GM12891 (cell line): ENCODE measurements at regions not wholly inside any gene's neighbourhood (a gene's known extent, or its start where the extent isn't known, plus 50 kb on each side); places are given as distances from the start of the nearest gene placed in this dataset.

Experiments
- DNase-seq: peaks from one replicate; pipeline ENCODE4 v3.0.0; 2011; ENCODE audit warnings: low spot score; ENCODE audit not compliant: insufficient read length
- FAIRE-seq: peaks from 2 replicates; lab custom pipeline; 2011; peaks lifted over from hg19 to GRCh38; lab: Jason Lieb, UNC
- PAX5 ChIP-seq: IDR thresholded peaks from 2 replicates; pipeline ENCODE4 v1.6.1; 2011; ENCODE audit warnings: low read length, moderate library complexity, mild to moderate bottlenecking; ENCODE audit not compliant: insufficient read depth, severe bottlenecking
- POLR2A ChIP-seq: IDR thresholded peaks from 2 replicates; pipeline ENCODE4 v1.6.1; 2011; ENCODE audit warnings: low read depth, low read length, control low read depth
- POLR2AphosphoS5 ChIP-seq: IDR thresholded peaks from 2 replicates; pipeline ENCODE4 v1.6.1; 2011; ENCODE audit warnings: low read depth, low read length, control low read depth
- POU2F2 ChIP-seq: IDR thresholded peaks from 2 replicates; pipeline ENCODE4 v1.6.1; 2011; ENCODE audit warnings: low read depth, mild to moderate bottlenecking, control low read depth, low read length, moderate library complexity
- SPI1 ChIP-seq: IDR thresholded peaks from 2 replicates; pipeline ENCODE4 v1.6.1; 2011; ENCODE audit warnings: low read depth, low read length, control low read depth
- TAF1 ChIP-seq: IDR thresholded peaks from 2 replicates; pipeline ENCODE4 v1.6.1; 2011; ENCODE audit warnings: low read depth, low read length, control low read depth

GRCh38 chr9:7394002-7394774 is 405.4 kb downstream of the DMAC1 start:
- TF ChIP-seq PAX5 (no peak), POLR2A (no peak), TAF1 (no peak), SPI1 (no peak), POLR2AphosphoS5 (no peak), POU2F2 (no peak)
- FAIRE-seq (no peak), DNase-seq (no peak)

- DNase-seq: no peak
- TF ChIP-seq POLR2AphosphoS5 (no peak), PAX5 (no peak), POU2F2 (no peak), POLR2A (no peak), TAF1 (no peak), SPI1 (no peak)
- no peak for FAIRE-seq
Observed at GRCh38 chr9:7392148-7392547, 407.4 kb downstream of the DMAC1 start.

DNA sequence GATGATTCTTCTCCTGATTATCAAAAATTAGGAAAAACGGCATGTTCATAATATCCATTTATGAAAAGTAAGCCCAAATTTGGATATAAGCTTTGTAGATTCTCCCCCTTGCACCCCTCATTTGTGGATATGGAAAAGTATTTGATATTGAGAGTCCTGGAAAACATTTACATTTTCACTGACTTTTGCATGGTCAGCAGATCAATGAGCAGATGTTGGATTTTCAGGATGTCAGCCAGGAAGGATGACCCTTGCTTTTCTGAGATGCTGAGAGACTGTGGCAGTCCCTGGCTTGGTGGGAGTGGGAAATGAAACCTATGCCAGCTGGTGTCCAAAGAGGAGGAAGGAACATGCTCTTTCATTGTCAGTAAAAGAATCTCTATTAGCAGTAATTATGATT is 410.8 kb downstream of the DMAC1 start:
- DNase-seq (no peak), FAIRE-seq (no peak)
- TF ChIP-seq POLR2AphosphoS5 (no peak), POLR2A (no peak), POU2F2 (no peak), PAX5 (no peak), TAF1 (no peak), SPI1 (no peak)

DNA sequence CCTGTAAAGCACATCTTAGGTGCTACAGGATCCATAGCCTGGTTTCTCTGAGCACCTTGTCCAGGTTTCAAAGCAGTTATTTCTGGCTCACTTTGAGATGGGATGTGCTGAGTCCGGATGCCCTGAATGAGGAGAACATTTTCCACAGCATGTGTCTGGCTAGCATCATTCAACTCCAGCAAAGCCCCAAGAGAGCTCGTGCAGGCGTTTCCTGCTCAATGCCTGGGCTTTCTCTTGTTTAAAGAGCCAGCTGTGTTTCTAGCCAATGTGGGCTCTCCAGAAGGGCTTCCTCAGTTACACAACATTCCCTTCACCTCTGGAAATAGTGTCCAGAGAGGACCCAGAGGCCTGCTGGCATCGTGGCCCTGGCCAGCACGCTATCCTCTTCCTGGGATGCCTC is 411.7 kb downstream of the DMAC1 start:
- DNase-seq: no peak
- no peak for TF ChIP-seq PAX5
- no peak for TF ChIP-seq SPI1
- no peak for TF ChIP-seq POLR2A
- TF ChIP-seq POU2F2: no peak
- FAIRE-seq: no peak

DNA sequence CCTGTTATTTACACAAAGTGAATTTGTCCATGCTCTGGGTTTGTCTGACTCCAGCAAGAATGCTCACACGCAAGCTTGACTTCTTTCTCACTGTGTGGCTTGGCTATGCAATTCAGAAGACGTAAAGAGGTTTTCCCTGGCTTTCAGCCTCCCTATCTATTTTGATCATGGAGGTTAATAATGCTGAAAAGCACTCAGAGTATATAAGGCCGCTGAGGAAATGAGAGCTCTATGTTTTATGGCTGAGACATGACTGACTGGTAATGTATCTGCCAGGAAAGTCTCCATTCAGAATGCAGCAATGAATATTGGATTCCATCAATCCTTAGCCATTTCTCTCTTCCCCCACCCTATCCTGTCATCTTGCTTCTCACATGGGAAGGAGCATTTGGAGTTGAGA is 417.3 kb downstream of the DMAC1 start:
- TF ChIP-seq POLR2A: no peak
- TF ChIP-seq TAF1: no peak
- TF ChIP-seq SPI1: no peak
- TF ChIP-seq PAX5: no peak
- TF ChIP-seq POU2F2: no peak
- TF ChIP-seq POLR2AphosphoS5: no peak

GRCh38 chr9:7377489-7377888 is 422.1 kb downstream of the DMAC1 start:
- DNase-seq: no peak
- TF ChIP-seq POLR2A (no peak), POU2F2 (no peak), SPI1 (no peak), POLR2AphosphoS5 (no peak), PAX5 (no peak), TAF1 (no peak)
- FAIRE-seq: no peak

More for the DNA sequence above, 417.3 kb downstream of the DMAC1 start:
- FAIRE-seq (no peak), DNase-seq (no peak)

DNA sequence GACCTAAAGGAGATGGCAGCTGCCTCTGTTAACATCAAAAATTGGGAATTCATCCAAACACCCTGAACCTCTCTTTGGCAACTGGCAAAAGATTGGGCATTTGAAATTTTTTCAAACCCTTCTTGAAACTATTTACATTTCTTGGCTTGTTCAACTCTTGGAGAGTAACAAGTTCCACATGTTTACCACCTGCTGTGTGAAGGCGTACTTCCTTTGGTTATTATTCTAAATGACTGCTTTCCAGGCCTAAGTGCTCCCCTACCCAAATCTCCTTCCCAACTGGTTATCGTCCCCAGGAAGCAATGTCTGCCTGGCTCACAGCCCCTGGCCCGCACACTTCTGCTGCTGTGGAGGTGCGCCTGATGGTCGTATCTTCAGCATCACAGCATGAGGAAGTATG is 422.7 kb downstream of the DMAC1 start:
- TF ChIP-seq POLR2AphosphoS5 (no peak), PAX5 (no peak), POLR2A (no peak), TAF1 (no peak), SPI1 (no peak), POU2F2 (no peak)
- DNase-seq: no peak
- no peak for FAIRE-seq

GRCh38 chr9:7376213-7376612 is 423.4 kb downstream of the DMAC1 start:
- DNase-seq: no peak
- no peak for TF ChIP-seq PAX5
- TF ChIP-seq TAF1: no peak
- no peak for TF ChIP-seq POU2F2
- no peak for TF ChIP-seq POLR2AphosphoS5
- TF ChIP-seq POLR2A: no peak
- TF ChIP-seq SPI1: no peak
- FAIRE-seq: no peak

DNA sequence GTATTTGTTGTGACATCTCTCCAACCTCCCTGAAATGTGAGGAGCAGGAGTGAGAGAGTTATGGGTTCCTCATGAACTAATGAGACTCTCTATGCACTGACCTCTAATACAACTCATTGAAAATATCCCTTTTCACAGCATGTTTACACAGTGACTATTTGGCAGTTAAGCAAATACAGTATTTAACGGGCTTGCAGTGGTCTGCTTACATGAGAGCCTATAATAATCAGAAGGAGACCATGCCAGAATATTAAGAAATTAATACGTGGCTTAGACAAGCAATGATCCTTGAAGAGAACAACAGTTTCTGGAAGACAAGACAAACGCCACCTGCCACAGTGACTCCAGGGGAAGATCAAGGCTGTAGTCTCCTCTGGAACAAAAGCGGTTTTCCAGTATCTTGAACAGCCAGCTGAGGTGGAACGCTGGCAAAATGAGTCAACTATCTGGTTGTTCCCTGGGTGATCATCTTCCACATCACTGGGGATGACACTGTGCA is 424.5 kb downstream of the DMAC1 start:
- DNase-seq (no peak), FAIRE-seq (no peak)
- no peak for TF ChIP-seq PAX5
- TF ChIP-seq SPI1: no peak
- TF ChIP-seq TAF1: no peak
- no peak for TF ChIP-seq POLR2A
- no peak for TF ChIP-seq POU2F2

- DNase-seq (no peak), FAIRE-seq (no peak)
- TF ChIP-seq POU2F2: no peak
- TF ChIP-seq POLR2A: no peak
- TF ChIP-seq PAX5: no peak
- TF ChIP-seq SPI1: no peak
- TF ChIP-seq POLR2AphosphoS5: no peak
Observed at GRCh38 chr9:7370988-7371387, 428.6 kb downstream of the DMAC1 start.
